IMR-90 (cell line): ENCODE measurements at regions not wholly inside any gene's neighbourhood (a gene's known extent, or its start where the extent isn't known, plus 50 kb on each side); places are given as distances from the start of the nearest gene placed in this dataset.

ENCODE experiments used
- ATAC-seq: fragments of 200-7000 bp; cut with Tn5 transposase; 2 replicates; pipeline ENCODE4 v1.9.1; 2020; ENCODE audit warnings: low read depth, mild to moderate bottlenecking, moderate library complexity
- BruUV-seq: library from RNA; stranded (reverse); fragments of 400-500 nt; replicated peaks from 2 replicates; lab custom pipeline; 2021; lab: Mats Ljungman, UMichigan
- CTCF ChIA-PET: fragments of 300-600 bp; formaldehyde crosslinking; extraction: SDS; loops from one replicate; lab custom pipeline; 2021; ENCODE audit warnings: antibody characterized with exemption; lab: Yijun Ruan, JAX
- POLR2A ChIA-PET: fragments of 300-600 bp; sonication (Branson Sonifier 250); formaldehyde crosslinking; loops from one replicate; lab custom pipeline; 2022; ENCODE audit warnings: antibody characterized with exemption; ENCODE audit not compliant: unreplicated experiment; lab: Charles Lee
- DNase-seq: peaks from one replicate; pipeline ENCODE4 v3.0.0; 2013
- H2AFZ ChIP-seq: replicated peaks from 2 replicates; pipeline ENCODE3; 2013; ENCODE audit warnings: low read length, mild to moderate bottlenecking; ENCODE audit not compliant: poor library complexity
- H2AK5ac ChIP-seq: 2 replicates; pipeline ENCODE4 v1.6.1; 2013; ENCODE audit warnings: low read depth, low read length, inconsistent platforms
- H2AK9ac ChIP-seq: replicated peaks from 2 replicates; pipeline ENCODE3; 2013; ENCODE audit warnings: mild to moderate bottlenecking, low read depth, low read length, moderate library complexity; ENCODE audit not compliant: poor library complexity
- H2BK120ac ChIP-seq: 2 replicates; pipeline ENCODE4 v1.6.1; 2013; ENCODE audit warnings: low read depth, low read length, inconsistent platforms
- H2BK15ac ChIP-seq: 3 replicates; pipeline ENCODE4 v1.6.1; 2013; ENCODE audit warnings: low read depth, low read length, inconsistent platforms
- H2BK20ac ChIP-seq: 2 replicates; pipeline ENCODE4 v1.6.1; 2013; ENCODE audit warnings: low read depth, mild to moderate bottlenecking, inconsistent platforms, low read length, moderate library complexity
- H2BK5ac ChIP-seq: 2 replicates; pipeline ENCODE4 v1.6.1; 2013; ENCODE audit warnings: mild to moderate bottlenecking, low read depth, low read length, inconsistent platforms; ENCODE audit not compliant: poor library complexity, severe bottlenecking
- H3K14ac ChIP-seq: replicated peaks from 2 replicates; pipeline ENCODE4 v1.6.1; 2013; ENCODE audit warnings: low read depth, low read length, inconsistent platforms
- H3K18ac ChIP-seq: 2 replicates; pipeline ENCODE4 v1.6.1; 2013; ENCODE audit warnings: low read depth, low read length, control low read depth
- H3K23ac ChIP-seq: 2 replicates; pipeline ENCODE4 v1.6.1; 2013; ENCODE audit warnings: low read depth, low read length, inconsistent platforms
- H3K27ac ChIP-seq: 2 replicates; pipeline ENCODE4 v1.5.1; 2013; ENCODE audit warnings: mild to moderate bottlenecking, control low read depth, low read length; ENCODE audit not compliant: insufficient read depth
- H3K27me3 ChIP-seq: 2 replicates; pipeline ENCODE4 v1.6.1; 2013; ENCODE audit warnings: low read length; ENCODE audit not compliant: control insufficient read depth, insufficient read depth
- H3K36me3 ChIP-seq: 2 replicates; pipeline ENCODE4 v1.6.1; 2013; ENCODE audit warnings: low read length, mixed read lengths; ENCODE audit not compliant: control insufficient read depth, insufficient read depth
- H3K4ac ChIP-seq: 2 replicates; pipeline ENCODE4 v1.6.1; 2013; ENCODE audit warnings: low read depth, low read length, inconsistent platforms
- H3K4me1 ChIP-seq: 2 replicates; pipeline ENCODE4 v1.6.1; 2013; ENCODE audit warnings: low read length, mixed read lengths; ENCODE audit not compliant: control insufficient read depth, insufficient read depth
- H3K4me2 ChIP-seq: 2 replicates; pipeline ENCODE4 v1.6.1; 2013; ENCODE audit warnings: low read depth, mild to moderate bottlenecking, control low read depth, low read length, moderate library complexity
- H3K4me3 ChIP-seq: 2 replicates; pipeline ENCODE4 v1.5.1; 2013; ENCODE audit warnings: low read depth, mild to moderate bottlenecking, control low read depth, low read length, moderate library complexity; ENCODE audit not compliant: insufficient read depth
- H3K56ac ChIP-seq: 2 replicates; pipeline ENCODE4 v1.6.1; 2013; ENCODE audit warnings: low read length, inconsistent platforms; ENCODE audit not compliant: insufficient read depth; ENCODE audit errors: extremely low read depth
- H3K79me1 ChIP-seq, 2 experiments: 2 replicates each; pipeline ENCODE4 v1.6.1; 2013; ENCODE audit warnings: low read length in 2 of 2, inconsistent platforms in 1 of 2, low read depth in 1 of 2
- H3K9ac ChIP-seq: 2 replicates; pipeline ENCODE4 v1.6.1; 2013; ENCODE audit warnings: low read depth, low read length, control low read depth
- H3K9me1 ChIP-seq: 2 replicates; pipeline ENCODE4 v1.6.1; 2013; ENCODE audit warnings: low read length, inconsistent platforms; ENCODE audit not compliant: insufficient read depth
- H3K9me3 ChIP-seq: 2 replicates; pipeline ENCODE4 v1.6.1; 2013; ENCODE audit warnings: low read length; ENCODE audit not compliant: control insufficient read depth, insufficient read depth
- H4K20me1 ChIP-seq: 2 replicates; pipeline ENCODE4 v1.6.1; 2013; ENCODE audit warnings: low read length, inconsistent platforms; ENCODE audit not compliant: insufficient read depth
- H4K5ac ChIP-seq: 2 replicates; pipeline ENCODE4 v1.6.1; 2013; ENCODE audit warnings: mild to moderate bottlenecking, low read depth, low read length, control low read depth
- H4K8ac ChIP-seq, 2 experiments: 2 replicates each; pipeline ENCODE4 v1.6.1; 2013; ENCODE audit warnings: low read depth in 2 of 2, low read length in 2 of 2, control low read depth in 1 of 2, inconsistent platforms in 1 of 2
- H4K91ac ChIP-seq: 2 replicates; pipeline ENCODE4 v1.6.1; 2013; ENCODE audit warnings: low read depth, low read length, inconsistent platforms; ENCODE audit not compliant: insufficient read depth
- CEBPB ChIP-seq: IDR thresholded peaks from 2 replicates; pipeline ENCODE4 v1.6.1; 2012; ENCODE audit warnings: low read depth, low read length, improper control_type of control experiment
- CHD1 ChIP-seq: IDR thresholded peaks from 2 replicates; pipeline ENCODE4 v1.6.1; 2012; ENCODE audit warnings: low read depth, low read length, improper control_type of control experiment
- CTCF ChIP-seq: conservative IDR thresholded peaks from 2 replicates; pipeline ENCODE4 v1.5.1; 2012; ENCODE audit warnings: mild to moderate bottlenecking, low read depth, low read length, improper control_type of control experiment
- ELK1 ChIP-seq: fragments of 150-350 bp; IDR thresholded peaks from 2 replicates; pipeline ENCODE4 v1.6.1; 2016; ENCODE audit warnings: low read depth, mild to moderate bottlenecking, low read length, moderate library complexity, borderline replicate concordance
- FOS ChIP-seq: fragments of 150-350 bp; IDR thresholded peaks from 2 replicates; pipeline ENCODE4 v1.6.1; 2016; ENCODE audit warnings: low read depth, low read length
- MAFK ChIP-seq: IDR thresholded peaks from 2 replicates; pipeline ENCODE4 v1.6.1; 2012; ENCODE audit warnings: low read depth, low read length, improper control_type of control experiment
- MAZ ChIP-seq: IDR thresholded peaks from 2 replicates; pipeline ENCODE4 v1.6.1; 2012; ENCODE audit warnings: low read depth, mild to moderate bottlenecking, low read length, improper control_type of control experiment, moderate library complexity, borderline replicate concordance
- MXI1 ChIP-seq: IDR thresholded peaks from 2 replicates; pipeline ENCODE4 v1.6.1; 2012; ENCODE audit warnings: low read depth, mild to moderate bottlenecking, low read length, moderate library complexity, borderline replicate concordance
- POLR2A ChIP-seq: IDR thresholded peaks from 2 replicates; pipeline ENCODE4 v1.6.1; 2012; ENCODE audit warnings: mild to moderate bottlenecking, low read depth, low read length
- RCOR1 ChIP-seq: IDR thresholded peaks from 2 replicates; pipeline ENCODE4 v1.6.1; 2012; ENCODE audit warnings: mild to moderate bottlenecking, low read length, improper control_type of control experiment; ENCODE audit not compliant: insufficient replicate concordance
- RFX5 ChIP-seq: IDR thresholded peaks from 2 replicates; pipeline ENCODE4 v1.8.0; 2012; ENCODE audit warnings: low read depth, mild to moderate bottlenecking, low read length, moderate library complexity
- USF2 ChIP-seq: fragments of 150-350 bp; IDR thresholded peaks from 2 replicates; pipeline ENCODE4 v1.6.1; 2017; ENCODE audit warnings: mild to moderate bottlenecking, antibody characterized with exemption, low read length, low read depth
- WGBS, 2 experiments: methylation state at CpG; one replicate each; pipeline versions ENCODE4 v1.1.5 to v1.1.7; 2013; ENCODE audit warnings: missing lambda C conversion rate in 2 of 2; ENCODE audit not compliant: insufficient read length in 1 of 2; ENCODE audit errors: extremely low coverage in 2 of 2; 5-methylcytosine and 5-hydroxymethylcytosine counted together
- dilution Hi-C: fragments of 300-500 bp; cut with HindIII; formaldehyde crosslinking; loops from one replicate; pipeline ENCODE4 v1.14.3; 2018; ENCODE audit warnings: low sequenced_read_pairs; ENCODE audit not compliant: unreplicated experiment
- in situ Hi-C: fragments of 300-500 bp; cut with MboI; formaldehyde crosslinking; loops from 3 replicates; pipeline ENCODE4 v1.14.3; 2019; ENCODE audit warnings: low sequenced_read_pairs, inconsistent platforms, mixed read lengths
- intact Hi-C: fragments of 100-400 bp; cut with micrococcal nuclease; formaldehyde crosslinking; loops from 2 replicates; pipeline ENCODE4 v1.10.0; 2022

- no peak overlapping the region for H3K4me3 ChIP-seq
- no peak overlapping the region for H2BK20ac ChIP-seq
- no peak overlapping the region for H3K4ac ChIP-seq
- no peaks in the 10 kb centered on the region for H3K79me1 ChIP-seq
- H3K9ac ChIP-seq: no peak overlapping the region
- no peak overlapping the region for H3K4me2 ChIP-seq
- no peak for ATAC-seq
- H4K5ac ChIP-seq: no peak overlapping the region
- CTCF ChIA-PET: no interaction called here
- H2BK120ac ChIP-seq: no peak overlapping the region
- H3K14ac ChIP-seq: no peak overlapping the region
- no TSS peak for BruUV-seq
- TF ChIP-seq MXI1 (no peak), FOS (no peak), MAZ (no peak), USF2 (no peak), RFX5 (no peak), RCOR1 (no peak), CTCF (no peak), CEBPB (no peak), CHD1 (no peak), POLR2A (no peak), MAFK (no peak), ELK1 (no peak)
- no peaks in the 10 kb centered on the region for H3K9me3 ChIP-seq
- no peak overlapping the region for H3K23ac ChIP-seq
- no peak overlapping the region for H4K8ac ChIP-seq
- POLR2A ChIA-PET: no interaction called here
- H3K9me1 ChIP-seq: no peaks in the 10 kb centered on the region
- no peak overlapping the region for H4K91ac ChIP-seq
- H3K27ac ChIP-seq: no peak overlapping the region
- no peaks in the 10 kb centered on the region for H4K20me1 ChIP-seq
- no peak overlapping the region for H2AK5ac ChIP-seq
- no peak for DNase-seq
- H3K27me3 ChIP-seq: no peaks in the 10 kb centered on the region
- H2AK9ac ChIP-seq: no peak overlapping the region
- no peaks in the 10 kb centered on the region for H3K36me3 ChIP-seq
- intact Hi-C loops (no loop called here), in situ Hi-C loops (no loop called here), dilution Hi-C loops (no loop called here)
- H3K18ac ChIP-seq: no peak overlapping the region
- H2AFZ ChIP-seq: no peak overlapping the region
- WGBS, 2 experiments: 71% methylated on average over 1 of the region's 1 CpG; no CpG with 5 or more reads in 1 of the 2 experiments
- H3K56ac ChIP-seq: no peak overlapping the region
- H3K4me1 ChIP-seq: no peaks in the 10 kb centered on the region
- H2BK5ac ChIP-seq: no peak overlapping the region
- H2BK15ac ChIP-seq: no peak overlapping the region
Measured at GRCh38 chr4:158384414-158384813, 137.3 kb upstream of the RXFP1 start.
